Thyroid gland (tissue), 4 donors: ENCODE measurements at regions not wholly inside any gene's neighbourhood (a gene's known extent, or its start where the extent isn't known, plus 50 kb on each side); places are given as distances from the start of the nearest gene placed in this dataset.
"Not testable (repeated sequence)": the region's sequence is repeated elsewhere in the genome, so short reads cannot be mapped to it uniquely, and the experiment has no call there.

Source experiments
- DNase-seq, 2 donors: peaks; one replicate each; pipeline ENCODE4 v3.0.0-alpha.2; 2019
- H3K27ac ChIP-seq, 3 donors: fragments of 200-600 bp; sonication (generic); 1 replicate in 2 of 3; 2 replicates in 1 of 3; pipeline ENCODE4 v1.5.1; 2016 to 2019; ENCODE audit warnings: mild to moderate bottlenecking in 1 of 3, moderate library complexity in 1 of 3
- H3K27me3 ChIP-seq: fragments of 200-600 bp; sonication (generic); one replicate; pipeline ENCODE4 v1.5.1; 2019
- H3K36me3 ChIP-seq, 2 donors: fragments of 200-600 bp; sonication (generic); one replicate each; pipeline ENCODE4 v1.5.1; 2016 to 2019
- H3K4me1 ChIP-seq, 2 donors: fragments of 200-600 bp; sonication (generic); one replicate each; pipeline ENCODE4 v1.5.1; 2017 to 2019
- H3K4me3 ChIP-seq, 3 donors: fragments of 200-600 bp; sonication (generic); replicated peaks in 1 of 3; 1 replicate in 2 of 3; 2 replicates in 1 of 3; pipeline ENCODE4 v1.5.1; 2016; ENCODE audit warnings: mild to moderate bottlenecking in 1 of 3
- H3K9me3 ChIP-seq: fragments of 200-600 bp; sonication (generic); one replicate; pipeline ENCODE4 v1.5.1; 2017
- POLR2A ChIP-seq, 2 donors: fragments of 450-650 bp; IDR thresholded peaks; one replicate each; pipeline ENCODE4 v1.6.1; 2017; ENCODE audit warnings: antibody characterized with exemption in 2 of 2, mild to moderate bottlenecking in 2 of 2, moderate library complexity in 1 of 2
- whole genome bisulfite sequencing, 2 donors: methylation state at CpG; one replicate each; pipeline ENCODE4 v1.1.5; 2017; 5-methylcytosine and 5-hydroxymethylcytosine counted together
- intact Hi-C: fragments of 100-400 bp; cut with DNase I; formaldehyde crosslinking; loops from one replicate; pipeline ENCODE4 v1.15.1; 2023
- TF ChIP-seq, protein P1 (sequence below), 6 experiments: fragments of 200-600 bp in 3 of 6; fragments of 450-650 bp in 3 of 6; sonication (generic) in 3 of 6; IDR thresholded peaks; one replicate each; pipeline ENCODE4 v1.5.1; 2016 to 2019; ENCODE audit warnings: antibody characterized with exemption in 6 of 6, mild to moderate bottlenecking in 2 of 6, inconsistent platforms in 1 of 6, moderate library complexity in 1 of 6

DNA sequence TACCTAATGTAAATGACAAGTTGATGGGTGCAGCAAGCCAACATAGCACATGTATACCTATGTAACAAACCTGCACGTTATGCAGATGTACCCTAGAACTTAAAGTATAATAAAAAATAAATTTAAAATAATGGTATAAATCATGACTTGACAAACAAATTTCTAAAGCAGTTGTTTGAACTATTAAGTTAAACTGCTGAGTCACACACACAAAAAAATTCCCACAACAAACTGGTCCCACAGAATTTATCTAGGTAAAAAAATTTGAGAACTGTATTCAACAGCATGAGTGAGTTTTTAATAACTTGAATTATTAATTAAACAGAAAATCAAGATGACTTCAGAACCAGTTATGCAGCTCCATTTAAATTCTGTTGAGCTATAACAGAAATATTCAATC is 186.0 kb upstream of the SOX6 start:
- 95 to 98% methylated on average over 1 of the region's 1 CpG for WGBS, 2 donors
- intact Hi-C loops, result no loop called here
- Histone ChIP-seq H3K9me3 (no peaks in the 10 kb centered on the region), H3K4me1 (no peaks in the 10 kb centered on the region), H3K36me3 (no peaks in the 10 kb centered on the region), H3K4me3 (no peak overlapping the region), H3K27me3 (no peaks in the 10 kb centered on the region), H3K27ac (no peak overlapping the region)
- TF ChIP-seq, protein P1, sequence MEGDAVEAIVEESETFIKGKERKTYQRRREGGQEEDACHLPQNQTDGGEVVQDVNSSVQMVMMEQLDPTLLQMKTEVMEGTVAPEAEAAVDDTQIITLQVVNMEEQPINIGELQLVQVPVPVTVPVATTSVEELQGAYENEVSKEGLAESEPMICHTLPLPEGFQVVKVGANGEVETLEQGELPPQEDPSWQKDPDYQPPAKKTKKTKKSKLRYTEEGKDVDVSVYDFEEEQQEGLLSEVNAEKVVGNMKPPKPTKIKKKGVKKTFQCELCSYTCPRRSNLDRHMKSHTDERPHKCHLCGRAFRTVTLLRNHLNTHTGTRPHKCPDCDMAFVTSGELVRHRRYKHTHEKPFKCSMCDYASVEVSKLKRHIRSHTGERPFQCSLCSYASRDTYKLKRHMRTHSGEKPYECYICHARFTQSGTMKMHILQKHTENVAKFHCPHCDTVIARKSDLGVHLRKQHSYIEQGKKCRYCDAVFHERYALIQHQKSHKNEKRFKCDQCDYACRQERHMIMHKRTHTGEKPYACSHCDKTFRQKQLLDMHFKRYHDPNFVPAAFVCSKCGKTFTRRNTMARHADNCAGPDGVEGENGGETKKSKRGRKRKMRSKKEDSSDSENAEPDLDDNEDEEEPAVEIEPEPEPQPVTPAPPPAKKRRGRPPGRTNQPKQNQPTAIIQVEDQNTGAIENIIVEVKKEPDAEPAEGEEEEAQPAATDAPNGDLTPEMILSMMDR (IDR thresholded peaks at IDR 0.05), result no peak
- TF ChIP-seq POLR2A (IDR thresholded peaks at IDR 0.05), result no peak
- no peak for DNase-seq

DNA sequence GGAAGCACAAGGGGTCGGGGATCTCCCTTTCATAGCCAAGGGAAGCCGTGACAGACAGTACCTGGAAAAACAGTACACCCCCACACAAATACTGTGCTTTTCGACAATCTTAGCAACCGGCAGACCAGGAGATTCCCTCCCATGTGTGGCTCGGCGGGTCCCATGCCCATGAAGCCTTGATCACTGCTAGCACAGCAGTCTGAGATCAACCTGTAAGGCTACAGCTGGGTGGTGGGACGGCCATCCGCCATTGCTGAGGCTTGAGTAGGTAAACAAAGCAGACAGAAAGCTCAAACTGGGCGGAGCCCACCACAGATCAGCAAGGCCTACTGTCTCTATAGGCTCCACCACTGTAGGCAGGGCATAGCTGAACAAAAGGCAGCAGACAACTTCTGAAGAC is 180.2 kb upstream of the SOX6 start:
- DNase-seq, result no peak
- Histone ChIP-seq H3K27ac (no peak overlapping the region), H3K4me3 (no peak overlapping the region), H3K27me3 (no peaks in the 10 kb centered on the region), H3K9me3 (no peaks in the 10 kb centered on the region), H3K36me3 (no peaks in the 10 kb centered on the region), H3K4me1 (no peaks in the 10 kb centered on the region)
- intact Hi-C loops, result no loop called here
- 94 to 96% methylated on average over 5 to 7 of the region's 9 CpGs for WGBS, 2 donors
- TF ChIP-seq, protein P1 (IDR thresholded peaks at IDR 0.05), result no peak

DNA sequence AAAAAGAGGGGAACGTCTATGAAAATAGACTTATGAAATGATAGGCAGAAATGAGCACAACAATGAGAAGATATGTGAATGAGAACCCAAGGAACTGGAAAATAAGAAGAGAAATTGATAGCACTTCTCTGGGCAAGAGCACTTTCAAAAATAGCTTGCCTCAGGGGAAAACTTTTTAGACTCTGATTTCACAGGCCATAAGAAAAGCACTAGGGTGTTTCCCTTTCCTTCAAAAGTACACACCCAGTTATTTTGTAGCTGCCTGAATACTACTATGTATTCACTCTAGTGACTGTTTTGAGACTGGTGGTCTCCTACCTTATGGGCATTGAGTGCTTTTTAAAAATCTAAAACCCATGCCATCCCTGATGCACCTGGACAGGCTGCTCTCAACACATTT is 172.3 kb upstream of the SOX6 start:
- 69 to 82% methylated on average over 1 of the region's 1 CpG for WGBS, 2 donors
- no peak overlapping the region for H3K4me3 ChIP-seq
- intact Hi-C loops, result no loop called here
- TF ChIP-seq POLR2A (IDR thresholded peaks at IDR 0.05), result no peak
- TF ChIP-seq, protein P1 (IDR thresholded peaks at IDR 0.05), result no peak
- peaks cover 0 to 3% of the 10 kb centered on the region in 2 donors for H3K4me1 ChIP-seq
- no peak for DNase-seq
- no peak overlapping the region for H3K27ac ChIP-seq
- H3K36me3 ChIP-seq, result no peaks in the 10 kb centered on the region
- no peaks in the 10 kb centered on the region for H3K9me3 ChIP-seq
- no peaks in the 10 kb centered on the region for H3K27me3 ChIP-seq

DNA sequence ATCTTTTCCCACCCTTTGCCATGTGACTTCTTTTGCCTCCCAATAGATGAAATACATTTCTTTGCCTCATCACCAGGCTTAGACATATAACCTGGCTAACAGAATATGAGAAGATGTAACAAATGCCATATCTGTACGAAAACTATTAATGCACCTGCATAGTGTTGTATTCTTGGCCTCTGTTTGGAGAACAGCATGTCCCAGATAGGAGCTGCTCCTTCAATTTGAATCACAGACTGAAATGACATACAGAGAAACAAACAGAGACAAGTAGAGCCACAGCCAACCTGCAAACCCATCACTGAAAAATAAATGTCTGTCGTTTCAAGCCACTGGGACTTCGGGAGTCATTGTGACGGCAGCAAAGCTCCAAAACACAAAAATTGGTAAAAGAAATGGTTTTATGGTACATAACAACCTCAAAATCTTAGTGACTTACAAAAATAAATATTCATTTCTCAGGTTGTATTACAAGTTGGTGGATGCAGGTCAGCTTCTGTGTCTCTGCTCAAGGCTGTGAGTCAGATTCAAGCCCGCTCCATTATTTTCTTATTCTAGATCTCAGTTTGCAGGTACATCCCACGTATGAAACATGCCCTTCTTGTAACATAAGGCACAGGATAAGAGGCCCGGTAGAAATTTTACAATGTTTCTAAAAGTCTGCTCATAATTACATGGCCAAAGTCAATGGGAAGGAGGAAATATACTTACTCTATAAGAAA is 171.3 kb upstream of the SOX6 start:
- TF ChIP-seq, protein P1 (IDR thresholded peaks at IDR 0.05), result no peak
- TF ChIP-seq POLR2A (IDR thresholded peaks at IDR 0.05), result no peak
- Histone ChIP-seq H3K4me3 (no peak overlapping the region), H3K27ac (no peak overlapping the region), H3K4me1 (peaks cover 0 to 3% of the 10 kb centered on the region in 2 donors), H3K36me3 (no peaks in the 10 kb centered on the region), H3K9me3 (no peaks in the 10 kb centered on the region), H3K27me3 (no peaks in the 10 kb centered on the region)
- no peak for DNase-seq
- intact Hi-C loops, result no loop called here
- WGBS, 2 donors, result 84 to 89% methylated on average over 7 of the region's 7 CpGs

DNA sequence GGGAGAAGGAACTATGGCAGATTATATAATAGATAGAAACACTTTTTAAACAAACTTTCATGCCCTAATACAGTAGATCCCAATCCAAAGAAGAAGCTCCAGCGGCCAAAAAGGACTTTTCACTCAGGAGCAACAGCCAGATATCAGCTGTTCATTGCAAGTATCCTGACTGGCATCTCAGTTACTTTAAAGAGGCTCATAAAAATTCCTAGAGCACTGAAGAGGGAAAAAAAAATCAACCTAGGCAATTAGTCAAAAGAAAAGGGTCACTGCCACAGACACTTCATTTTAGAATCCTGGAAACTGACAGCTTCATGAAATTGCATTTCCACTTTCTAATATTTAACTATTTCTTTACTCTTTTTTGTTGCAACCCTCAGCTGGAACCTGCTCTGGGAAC is 170.6 kb upstream of the SOX6 start:
- intact Hi-C loops, result no loop called here
- no peak for DNase-seq
- Histone ChIP-seq H3K4me3 (no peak overlapping the region), H3K4me1 (peaks cover 0 to 3% of the 10 kb centered on the region in 2 donors), H3K27me3 (no peaks in the 10 kb centered on the region), H3K9me3 (no peaks in the 10 kb centered on the region), H3K27ac (no peak overlapping the region), H3K36me3 (no peaks in the 10 kb centered on the region)
- 36 to 56% methylated on average over 1 of the region's 1 CpG for WGBS, 2 donors
- TF ChIP-seq, protein P1 (IDR thresholded peaks at IDR 0.05), result no peak
- no peak for TF ChIP-seq POLR2A (IDR thresholded peaks at IDR 0.05)

DNA sequence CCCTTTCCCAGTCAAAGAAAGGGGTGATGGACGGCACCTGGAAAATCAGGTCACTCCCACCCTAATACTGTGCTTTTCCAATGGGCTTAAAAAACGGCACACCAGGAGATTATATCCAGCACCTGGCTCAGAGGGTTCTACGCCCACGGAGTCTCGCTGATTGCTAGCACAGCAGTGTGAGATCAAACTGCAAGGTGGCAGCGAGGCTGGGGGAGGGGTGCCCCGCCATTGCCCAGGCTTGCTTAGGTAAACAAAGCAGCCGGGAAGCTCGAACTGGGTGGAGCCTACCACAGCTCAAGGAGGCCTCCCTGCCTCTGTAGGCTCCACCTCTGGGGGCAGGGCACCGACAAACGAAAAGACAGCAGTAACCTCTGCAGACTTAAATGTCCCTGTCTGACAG is 164.4 kb upstream of the SOX6 start:
- intact Hi-C loops, H3K9me3 ChIP-seq, H3K27ac ChIP-seq, H3K36me3 ChIP-seq, H3K4me3 ChIP-seq, H3K4me1 ChIP-seq, H3K27me3 ChIP-seq, DNase-seq: not testable (repeated sequence)
- WGBS, 2 donors, result 96 to 97% methylated on average over 4 to 7 of the region's 11 CpGs
